ENCODE measurements at regions not wholly inside any gene's neighbourhood (a gene's known extent, or its start where the extent isn't known, plus 50 kb on each side); places are given as distances from the start of the nearest gene placed in this dataset.

GRCh38 chr2:40690036-40690435 is 238.1 kb upstream of the SLC8A1 start:
- TF ChIP-seq POLR2A (IDR thresholded peaks at IDR 0.05) (no peak), CTCF (IDR thresholded peaks at IDR 0.05) (no peak)

Measured in uterus (tissue), 2 donors.